Hindlimb muscle (tissue), 1 donor: ENCODE measurements at regions not wholly inside any gene's neighbourhood (a gene's known extent, or its start where the extent isn't known, plus 50 kb on each side); places are given as distances from the start of the nearest gene placed in this dataset.

ENCODE experiments used
- DNase-seq: peaks from one replicate; pipeline ENCODE4 v3.0.0-alpha.2; 2013

DNA sequence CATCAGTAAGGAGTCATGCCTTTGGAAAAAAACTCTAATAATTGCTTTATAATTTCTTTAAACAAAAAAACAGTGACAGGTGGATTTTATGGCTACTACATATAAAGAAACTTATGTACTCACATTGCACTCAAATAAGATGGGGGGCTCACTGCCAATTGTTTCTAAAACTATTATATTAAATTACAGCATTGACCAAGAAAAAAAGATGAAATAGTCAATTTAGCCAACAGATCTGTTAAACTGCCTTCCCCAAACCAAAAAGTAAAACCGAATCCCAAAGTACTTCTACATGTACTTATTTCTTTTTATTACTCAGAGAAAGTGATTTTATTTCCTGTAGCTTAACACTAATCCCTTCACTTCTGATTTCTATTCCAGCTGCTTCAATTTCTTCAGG is 716.8 kb upstream of the SLITRK5 start:
- DNase-seq = peak; percentile 54

DNA sequence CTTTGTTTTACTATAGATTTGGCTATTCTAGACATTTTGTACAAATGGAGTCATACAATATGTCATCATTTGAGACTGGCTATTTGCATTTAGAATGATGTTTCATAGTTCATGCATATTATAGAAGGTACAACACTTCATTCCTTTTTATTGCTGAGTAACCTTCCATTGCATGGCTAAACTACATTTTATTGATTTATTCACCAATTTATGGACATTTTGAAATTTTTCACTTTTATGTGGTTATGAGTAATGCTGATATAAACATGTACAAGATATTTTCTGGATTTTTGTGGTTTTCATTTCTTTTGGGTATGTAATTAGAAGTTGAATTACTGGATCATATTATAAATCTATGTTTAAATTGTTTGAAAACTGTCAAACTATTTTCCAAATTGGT is 710.3 kb upstream of the SLITRK5 start:
- no peak for DNase-seq

DNA sequence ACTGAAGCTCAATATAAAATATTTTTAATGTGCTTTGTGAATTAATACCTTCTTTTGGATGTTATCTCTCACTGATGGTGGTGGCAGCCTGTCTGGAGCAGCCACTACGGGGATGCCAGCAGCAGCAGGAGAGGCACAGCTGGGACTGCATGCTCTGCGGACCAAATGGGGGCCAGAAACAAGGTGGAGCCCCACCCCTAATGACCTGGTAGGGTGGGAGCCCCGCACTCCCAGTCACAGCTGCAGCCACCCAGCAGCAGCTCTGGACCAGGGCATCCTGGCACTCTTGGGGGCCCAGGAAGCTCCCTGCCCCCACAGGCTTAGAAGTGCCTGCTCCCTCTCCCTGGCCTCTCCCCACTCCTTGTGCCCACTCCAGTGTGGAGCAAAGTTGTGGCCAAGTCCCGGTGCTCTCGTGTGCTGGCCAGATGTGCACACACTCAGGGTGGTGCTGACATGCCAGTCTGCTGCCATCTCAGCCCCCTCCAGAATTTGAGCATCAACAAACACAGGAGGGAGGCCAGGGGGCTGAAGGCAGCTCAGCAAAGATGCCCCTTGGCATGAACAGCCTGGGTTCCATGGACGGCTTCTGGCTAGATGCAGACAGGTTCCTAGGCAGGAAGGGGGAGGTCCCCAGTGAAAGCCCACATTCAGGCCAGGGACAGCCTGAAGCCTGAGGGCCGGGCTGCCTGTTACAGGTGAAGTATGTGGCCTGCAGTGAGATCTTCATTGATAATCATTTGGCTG is 696.7 kb upstream of the SLITRK5 start:
- no peak for DNase-seq

DNA sequence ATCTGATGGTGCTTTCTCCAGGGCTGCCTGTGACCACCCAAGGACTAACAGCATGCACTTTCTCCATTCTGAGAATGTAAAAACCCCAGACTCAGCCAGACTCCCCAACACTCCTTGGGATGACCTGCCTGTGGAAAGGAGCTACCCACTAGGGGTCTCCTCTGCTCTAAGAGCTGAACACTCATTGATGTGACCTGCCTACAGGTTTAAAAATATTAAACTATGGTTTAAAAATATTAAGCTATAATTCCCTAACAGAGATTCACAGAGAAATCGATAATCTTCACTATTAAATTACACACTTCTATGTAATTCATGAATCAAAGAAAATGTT is 696.2 kb upstream of the SLITRK5 start:
- no peak for DNase-seq

- no peak for DNase-seq
Observed at GRCh38 chr13:86976521-86977324, 694.4 kb upstream of the SLITRK5 start.

DNA sequence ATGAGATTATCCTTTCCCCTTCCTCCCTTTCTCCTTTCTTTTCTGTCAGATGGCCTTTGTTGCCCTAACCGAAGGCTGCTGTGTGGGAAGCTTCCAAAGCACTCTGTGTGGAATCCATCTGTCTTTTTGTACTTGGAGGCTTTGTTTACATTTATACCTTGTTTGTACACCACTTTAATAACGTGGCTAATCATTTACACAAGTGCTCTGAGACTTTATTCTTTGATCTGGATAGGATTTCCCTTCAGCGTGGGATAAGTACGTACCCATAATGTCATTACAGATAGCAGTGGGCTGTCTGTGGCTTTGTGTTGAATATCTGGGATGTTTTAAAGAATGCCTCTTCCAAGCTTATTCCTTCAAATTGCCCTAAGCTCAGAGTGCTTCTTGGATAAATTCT is 684.7 kb upstream of the SLITRK5 start:
- DNase-seq = no peak

DNA sequence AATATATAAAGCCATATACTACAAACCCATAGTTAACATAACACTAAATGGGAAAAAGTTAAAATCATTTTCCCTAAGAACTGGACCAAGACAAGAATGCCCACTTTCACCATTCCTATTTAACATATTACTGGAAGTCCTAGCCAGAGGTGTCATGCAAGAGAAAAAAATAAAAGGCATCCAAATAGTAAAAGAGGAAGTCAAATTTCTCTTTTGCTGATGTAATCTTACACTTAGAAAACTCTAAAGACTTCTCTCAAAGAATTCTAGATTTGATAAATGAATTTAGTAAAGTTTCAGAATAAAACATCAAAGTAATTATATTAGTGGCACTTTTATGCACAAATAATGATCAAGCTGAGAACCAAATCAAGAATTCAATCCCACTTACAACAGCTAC is 678.9 kb upstream of the SLITRK5 start:
- DNase-seq = no peak

- DNase-seq = no peak
Observed at GRCh38 chr13:87003265-87003664, 667.9 kb upstream of the SLITRK5 start.

GRCh38 chr13:87005511-87005910 is 665.7 kb upstream of the SLITRK5 start:
- no peak for DNase-seq

- no peak for DNase-seq
Observed at GRCh38 chr13:87035526-87035925, 635.6 kb upstream of the SLITRK5 start.

GRCh38 chr13:87042946-87043345 is 628.2 kb upstream of the SLITRK5 start:
- no peak for DNase-seq

GRCh38 chr13:87052731-87053130 is 618.4 kb upstream of the SLITRK5 start:
- DNase-seq = no peak

DNA sequence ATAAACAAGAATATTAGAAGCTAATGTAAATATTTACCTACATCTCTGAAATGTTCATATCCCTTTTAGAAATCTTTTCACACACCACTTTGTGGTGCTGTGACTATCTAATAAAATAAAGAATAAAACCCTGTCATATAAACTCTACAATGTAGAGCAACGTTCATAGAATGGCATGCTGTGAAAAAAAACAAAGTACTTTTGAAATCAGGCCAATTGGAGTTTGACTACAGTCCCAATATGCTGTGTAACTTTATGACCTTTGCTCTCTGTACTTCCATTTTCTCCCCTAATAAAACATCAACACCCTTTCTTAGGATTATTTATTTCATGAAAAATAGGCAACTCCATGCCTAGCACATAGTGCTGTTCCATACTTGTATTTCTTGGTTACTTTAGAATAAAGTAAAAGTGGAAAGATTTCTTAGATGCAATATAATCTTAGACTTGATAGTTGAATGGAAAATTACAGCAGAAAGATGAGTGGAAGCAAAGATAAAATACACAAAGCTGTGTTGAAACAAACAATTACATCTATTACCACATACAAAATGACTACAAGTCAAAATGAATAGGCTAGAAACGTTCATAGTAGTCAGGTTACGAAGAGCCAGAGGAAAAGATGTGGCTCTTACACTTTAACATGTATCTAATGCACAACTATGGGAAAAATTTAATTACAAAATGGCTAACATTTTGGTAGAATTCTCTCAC is 613.2 kb upstream of the SLITRK5 start:
- no peak for DNase-seq

- DNase-seq = no peak
Observed at GRCh38 chr13:87058786-87059329, 612.3 kb upstream of the SLITRK5 start.

GRCh38 chr13:87078947-87079795 is 592.0 kb upstream of the SLITRK5 start:
- DNase-seq = no peak

GRCh38 chr13:87080100-87080779 is 590.9 kb upstream of the SLITRK5 start:
- DNase-seq = no peak

DNA sequence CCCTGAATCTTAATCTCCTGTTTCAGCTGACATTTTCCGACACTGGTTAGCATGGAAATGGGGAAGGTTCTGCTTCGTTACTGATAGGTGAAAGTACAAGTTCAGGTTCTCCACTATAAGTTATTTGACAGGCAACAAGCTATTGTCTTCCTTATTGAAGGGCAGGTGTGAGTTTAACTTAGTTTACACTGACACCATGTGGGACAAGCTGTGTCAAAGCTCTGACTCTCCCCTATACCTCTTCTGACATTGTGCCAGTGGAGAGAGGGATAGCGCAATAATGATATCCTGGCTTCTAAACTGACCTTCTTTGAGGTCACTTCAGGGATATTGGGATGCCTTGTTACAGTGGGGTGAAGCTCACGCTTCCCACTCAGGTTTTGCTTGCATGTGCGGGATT is 587.0 kb upstream of the SLITRK5 start:
- DNase-seq = no peak

DNA sequence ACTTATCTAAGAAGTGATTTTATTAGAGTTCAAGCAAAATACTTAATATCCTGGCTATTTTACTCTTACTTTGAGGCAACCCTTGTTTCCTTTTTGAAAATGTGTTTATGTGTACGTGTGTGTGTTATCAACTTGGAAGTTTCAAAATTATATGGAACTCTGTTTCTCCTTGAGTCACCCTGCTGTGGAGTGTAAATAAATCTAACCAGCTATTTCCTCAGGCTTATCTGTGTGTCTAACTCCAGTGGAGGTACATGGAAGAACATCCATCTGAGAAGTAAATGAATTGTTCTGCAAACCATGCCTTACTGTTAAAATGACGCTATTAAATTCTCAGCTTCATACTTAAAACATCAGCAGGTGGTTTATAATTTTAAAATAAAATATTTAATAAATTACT is 583.4 kb upstream of the SLITRK5 start:
- no peak for DNase-seq

DNA sequence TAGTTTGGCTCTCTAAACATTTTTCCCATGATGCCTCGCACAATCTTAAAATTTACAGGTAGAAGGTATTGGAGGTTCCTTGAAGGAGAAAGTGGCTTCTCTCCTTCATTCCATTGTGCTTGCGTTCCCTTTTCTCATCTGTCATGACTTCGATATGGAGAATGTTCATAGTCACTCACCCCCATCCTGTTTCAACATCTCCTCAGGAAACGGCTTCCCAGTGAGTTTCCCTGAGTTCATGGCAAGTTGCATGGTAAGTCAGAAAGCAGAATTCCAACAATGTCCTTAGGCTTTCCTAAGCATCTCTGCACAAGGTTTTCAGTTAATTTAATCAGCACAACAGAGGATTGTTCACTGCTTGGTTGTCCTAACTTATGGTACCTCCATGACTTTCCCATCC is 581.8 kb upstream of the SLITRK5 start:
- DNase-seq = no peak

- no peak for DNase-seq
Observed at GRCh38 chr13:87093399-87093798, 577.8 kb upstream of the SLITRK5 start.

GRCh38 chr13:87094646-87095045 is 576.5 kb upstream of the SLITRK5 start:
- no peak for DNase-seq

GRCh38 chr13:87100431-87100830 is 570.7 kb upstream of the SLITRK5 start:
- no peak for DNase-seq
